HG03175 (cell line): ENCODE measurements at regions not wholly inside any gene's neighbourhood (a gene's known extent, or its start where the extent isn't known, plus 50 kb on each side); places are given as distances from the start of the nearest gene placed in this dataset.

Experiments
- ATAC-seq: cut with Tn5 transposase; IDR thresholded peaks from one replicate; pipeline ENCODE4 v1.9.1; 2021; ENCODE audit warnings: mild to moderate bottlenecking, moderate library complexity; ENCODE audit not compliant: unreplicated experiment

GRCh38 chr7:106166651-106167342 is 54.7 kb upstream of the SYPL1 start:
- ATAC-seq: no peak

GRCh38 chr7:106165337-106165736 is 53.2 kb upstream of the SYPL1 start:
- no peak for ATAC-seq

GRCh38 chr7:106163257-106163656 is 51.1 kb upstream of the SYPL1 start:
- no peak for ATAC-seq
